ENCODE measurements at regions not wholly inside any gene's neighbourhood (a gene's known extent, or its start where the extent isn't known, plus 50 kb on each side); places are given as distances from the start of the nearest gene placed in this dataset.

- BruUV-seq (replicated peaks), result no TSS peak
- intact Hi-C loops (cut with micrococcal nuclease; ENCODE audit: unreplicated experiment) (no loop called here), in situ Hi-C loops (cut with MboI) (no loop called here)
- Histone ChIP-seq H3K27me3 (replicated peaks in 1 of 2; ENCODE audit: control insufficient read depth in 2 of 2, insufficient read depth in 2 of 2, low read length in 1 of 2) (no peaks in the 10 kb centered on the region), H3K4me3 (no peak overlapping the region), H3K4me2 (ENCODE audit: control insufficient read depth, insufficient read depth) (no peak overlapping the region), H3K36me3 (ENCODE audit: control insufficient read depth in 2 of 2, insufficient read depth in 2 of 2, low read length in 1 of 2) (no peaks in the 10 kb centered on the region), H2AFZ (ENCODE audit: control insufficient read depth, low read depth, low read length) (no peak overlapping the region), H3K79me2 (ENCODE audit: control insufficient read depth, insufficient read depth, low read length) (no peaks in the 10 kb centered on the region), H3K27ac (ENCODE audit: control insufficient read depth, insufficient read depth) (no peak overlapping the region), H3K4me1 (ENCODE audit: control insufficient read depth, insufficient read depth, low read length) (no peaks in the 10 kb centered on the region), H3K9ac (ENCODE audit: control insufficient read depth, insufficient read depth, low read length) (no peak overlapping the region), H3K9me3 (replicated peaks; ENCODE audit: control insufficient read depth, insufficient read depth, low read length) (no peaks in the 10 kb centered on the region), H4K20me1 (ENCODE audit: control insufficient read depth, insufficient read depth) (no peaks in the 10 kb centered on the region)
- ChIA-PET POLR2A (no interaction called here), RAD21 (ENCODE audit: unreplicated experiment) (no interaction called here), CTCF (no interaction called here), SMC1A (ENCODE audit: uncharacterized antibody, unreplicated experiment) (interaction anchor here (1.2 kb wide), 1 partner anchor 9 kb away, joined by 4 read pairs; no protein-coding TSS in a partner anchor)
- ATAC-seq (no peak), DNase-seq (ENCODE audit: low read depth, low spot score) (no peak), FAIRE-seq (no peak)
- WGBS (ENCODE audit: insufficient coverage, insufficient replicate concordance, low lambda C conversion rate, missing lambda C conversion rate), result 8% methylated on average over 3 of the region's 3 CpGs
- TF ChIP-seq MEF2A (IDR thresholded peaks at IDR 0.05; ENCODE audit: insufficient read depth, low read depth, low read length) (no peak), NFYB (IDR thresholded peaks at IDR 0.05; ENCODE audit: insufficient read depth, low read depth, low read length) (no peak), ZNF384 (IDR thresholded peaks at IDR 0.05; ENCODE audit: borderline replicate concordance, low read depth, low read length) (no peak), MYB (IDR thresholded peaks at IDR 0.05; ENCODE audit: borderline replicate concordance, low read depth, low read length) (no peak), SMAD5 (IDR thresholded peaks at IDR 0.05; ENCODE audit: low read depth) (no peak), JUND (IDR thresholded peaks at IDR 0.05; ENCODE audit: low read depth, low read length) (no peak), RELA (IDR thresholded peaks at IDR 0.05; ENCODE audit: borderline replicate concordance, partially characterized antibody) (no peak), STAT3 (IDR thresholded peaks at IDR 0.05; ENCODE audit: low read depth, low read length) (no peak)
These were observed 235.7 kb downstream of the EMX2 start for GRCh38 chr10:117778241-117778640.

- Histone ChIP-seq H3K9me3 (replicated peaks; ENCODE audit: control insufficient read depth, insufficient read depth, low read length) (no peaks in the 10 kb centered on the region), H3K4me3 (no peak overlapping the region), H3K9ac (ENCODE audit: control insufficient read depth, insufficient read depth, low read length) (no peak overlapping the region), H3K27ac (ENCODE audit: control insufficient read depth, insufficient read depth) (no peak overlapping the region), H3K79me2 (ENCODE audit: control insufficient read depth, insufficient read depth, low read length) (no peaks in the 10 kb centered on the region), H2AFZ (ENCODE audit: control insufficient read depth, low read depth, low read length) (no peak overlapping the region), H3K27me3 (replicated peaks in 1 of 2; ENCODE audit: control insufficient read depth in 2 of 2, insufficient read depth in 2 of 2, low read length in 1 of 2) (no peaks in the 10 kb centered on the region), H3K4me1 (ENCODE audit: control insufficient read depth, insufficient read depth, low read length) (no peaks in the 10 kb centered on the region), H4K20me1 (ENCODE audit: control insufficient read depth, insufficient read depth) (no peaks in the 10 kb centered on the region), H3K36me3 (ENCODE audit: control insufficient read depth in 2 of 2, insufficient read depth in 2 of 2, low read length in 1 of 2) (no peaks in the 10 kb centered on the region), H3K4me2 (ENCODE audit: control insufficient read depth, insufficient read depth) (no peak overlapping the region)
- POLR2A ChIA-PET, result no interaction called here
- in situ Hi-C loops (cut with MboI), result no loop called here
- no TSS peak for BruUV-seq (replicated peaks)
- DNase-seq (ENCODE audit: low read depth, low spot score), result no peak
- ATAC-seq, result no peak
- no peak for FAIRE-seq
- RAD21 ChIA-PET (ENCODE audit: unreplicated experiment), result no interaction called here
- WGBS (ENCODE audit: insufficient coverage, insufficient replicate concordance, low lambda C conversion rate, missing lambda C conversion rate), result 33% methylated on average over 1 of the region's 1 CpG
- SMC1A ChIA-PET (ENCODE audit: uncharacterized antibody, unreplicated experiment), result no interaction called here
- CTCF ChIA-PET, result interaction anchor here (0.6 kb wide), 1 partner anchor 1311 kb away, joined by 3 read pairs; no protein-coding TSS in a partner anchor
- intact Hi-C loops (cut with micrococcal nuclease; ENCODE audit: unreplicated experiment), result no loop called here
- TF ChIP-seq GABPA (IDR thresholded peaks at IDR 0.05; ENCODE audit: low read depth) (no peak), MYC (IDR thresholded peaks at IDR 0.05; ENCODE audit: insufficient read depth, insufficient read length, insufficient replicate concordance, low read length, severe bottlenecking) (no peak), TBL1XR1 (IDR thresholded peaks at IDR 0.05; ENCODE audit: low read depth, low read length) (no peak), SREBF1 (IDR thresholded peaks at IDR 0.05; ENCODE audit: low read length) (no peak), CREM (IDR thresholded peaks at IDR 0.05; ENCODE audit: low read depth) (no peak), LARP7 (IDR thresholded peaks at IDR 0.05) (no peak), YBX1 (IDR thresholded peaks at IDR 0.05) (no peak), NR2F1 (conservative IDR thresholded peaks at IDR 0.05) (no peak), ASH2L (IDR thresholded peaks at IDR 0.05; ENCODE audit: borderline replicate concordance, low read depth) (no peak), TARDBP (IDR thresholded peaks at IDR 0.05; ENCODE audit: borderline replicate concordance) (no peak), KLF5 (IDR thresholded peaks at IDR 0.05; ENCODE audit: partially characterized antibody) (no peak)
- TF ChIP-seq, protein P1, sequence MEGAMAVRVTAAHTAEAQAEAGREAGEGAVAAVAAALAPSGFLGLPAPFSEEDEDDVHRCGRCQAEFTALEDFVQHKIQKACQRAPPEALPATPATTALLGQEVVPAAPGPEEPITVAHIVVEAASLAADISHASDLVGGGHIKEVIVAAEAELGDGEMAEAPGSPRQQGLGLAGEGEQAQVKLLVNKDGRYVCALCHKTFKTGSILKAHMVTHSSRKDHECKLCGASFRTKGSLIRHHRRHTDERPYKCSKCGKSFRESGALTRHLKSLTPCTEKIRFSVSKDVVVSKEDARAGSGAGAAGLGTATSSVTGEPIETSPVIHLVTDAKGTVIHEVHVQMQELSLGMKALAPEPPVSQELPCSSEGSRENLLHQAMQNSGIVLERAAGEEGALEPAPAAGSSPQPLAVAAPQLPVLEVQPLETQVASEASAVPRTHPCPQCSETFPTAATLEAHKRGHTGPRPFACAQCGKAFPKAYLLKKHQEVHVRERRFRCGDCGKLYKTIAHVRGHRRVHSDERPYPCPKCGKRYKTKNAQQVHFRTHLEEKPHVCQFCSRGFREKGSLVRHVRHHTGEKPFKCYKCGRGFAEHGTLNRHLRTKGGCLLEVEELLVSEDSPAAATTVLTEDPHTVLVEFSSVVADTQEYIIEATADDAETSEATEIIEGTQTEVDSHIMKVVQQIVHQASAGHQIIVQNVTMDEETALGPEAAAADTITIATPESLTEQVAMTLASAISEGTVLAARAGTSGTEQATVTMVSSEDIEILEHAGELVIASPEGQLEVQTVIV (IDR thresholded peaks at IDR 0.05; ENCODE audit: borderline replicate concordance, partially characterized antibody), result no peak
These were observed 237.9 kb downstream of the EMX2 start for GRCh38 chr10:117780411-117780810.

All from GM12878 (cell line).